Body of pancreas (tissue), 4 donors: ENCODE measurements at regions not wholly inside any gene's neighbourhood (a gene's known extent, or its start where the extent isn't known, plus 50 kb on each side); places are given as distances from the start of the nearest gene placed in this dataset.

Source experiments
- ATAC-seq: fragments of 150-250 bp; one replicate; pipeline ENCODE4 v1.9.1; 2016
- DNase-seq, 4 donors: peaks; one replicate each; pipeline ENCODE4 v3.0.0-alpha.2; 2019
- H3K27ac ChIP-seq, 4 donors: fragments of 200-600 bp; sonication (generic); 1 replicate in 3 of 4; 2 replicates in 1 of 4; pipeline versions ENCODE4 v1.5.1 to v1.6.1; 2016 to 2019; ENCODE audit warnings: mild to moderate bottlenecking in 1 of 4, mixed read lengths in 1 of 4, moderate library complexity in 1 of 4
- H3K27me3 ChIP-seq, 2 donors: fragments of 200-600 bp; sonication (generic); one replicate each; pipeline ENCODE4 v1.6.0; 2016; ENCODE audit warnings: mild to moderate bottlenecking in 1 of 2
- H3K36me3 ChIP-seq, 2 donors: fragments of 200-600 bp; sonication (generic); replicated peaks in 1 of 2; 2 replicates each; pipeline ENCODE4 v1.5.1; 2016; ENCODE audit warnings: low read depth in 2 of 2; ENCODE audit not compliant: insufficient read depth in 1 of 2
- H3K4me1 ChIP-seq: fragments of 200-600 bp; sonication (generic); one replicate; pipeline ENCODE4 v1.6.0; 2016
- H3K4me3 ChIP-seq, 2 donors: fragments of 200-600 bp; sonication (generic); 1 replicate in 1 of 2; 2 replicates in 1 of 2; pipeline ENCODE4 v1.5.1; 2016 to 2019
- H3K9me3 ChIP-seq, 3 donors: fragments of 200-600 bp; sonication (generic); 1 replicate in 2 of 3; 2 replicates in 1 of 3; pipeline ENCODE4 v1.5.1; 2016
- CTCF ChIP-seq, 7 experiments: fragments of 450-650 bp in 4 of 7; fragments of 200-600 bp in 3 of 7; sonication (generic) in 3 of 7; IDR thresholded peaks; one replicate each; pipeline ENCODE4 v1.5.1; 2016 to 2019; ENCODE audit warnings: antibody characterized with exemption in 7 of 7
- POLR2A ChIP-seq, 3 donors: fragments of 450-650 bp; IDR thresholded peaks; one replicate each; pipeline ENCODE4 v1.6.1; 2016; ENCODE audit warnings: antibody characterized with exemption in 3 of 3, mild to moderate bottlenecking in 2 of 3
- WGBS, 2 donors: methylation state at CpG; one replicate each; pipeline ENCODE4 v1.1.5; 2017; 5-methylcytosine and 5-hydroxymethylcytosine counted together
- intact Hi-C: fragments of 100-400 bp; cut with DNase I; formaldehyde crosslinking; loops from one replicate; pipeline ENCODE4 v1.15.1; 2023

GRCh38 chr5:119996128-119996527, 366.8 kb downstream of the FAM170A start:
- no peak for TF ChIP-seq CTCF (IDR thresholded peaks at IDR 0.05)
- no peak for TF ChIP-seq POLR2A (IDR thresholded peaks at IDR 0.05)
- no peak for ATAC-seq
- Histone ChIP-seq H3K27ac (no peak overlapping the region), H3K4me3 (no peak overlapping the region), H3K27me3 (no peaks in the 10 kb centered on the region), H3K36me3 (no peaks in the 10 kb centered on the region), H3K9me3 (no peaks in the 10 kb centered on the region), H3K4me1 (no peaks in the 10 kb centered on the region)
- 81 to 91% methylated on average over 2 of the region's 2 CpGs for WGBS, 2 donors
- intact Hi-C loops, result no loop called here
- no peak for DNase-seq

GRCh38 chr5:120007598-120007997, 378.2 kb downstream of the FAM170A start:
- 45 to 48% methylated on average over 4 of the region's 4 CpGs for WGBS, 2 donors
- no peaks in the 10 kb centered on the region for H3K36me3 ChIP-seq
- TF ChIP-seq CTCF (IDR thresholded peaks at IDR 0.05), result no peak
- no peak for ATAC-seq
- H3K27me3 ChIP-seq, result no peaks in the 10 kb centered on the region
- intact Hi-C loops, result no loop called here
- no peaks in the 10 kb centered on the region for H3K4me1 ChIP-seq
- H3K9me3 ChIP-seq, result no peaks in the 10 kb centered on the region
- no peak overlapping the region for H3K4me3 ChIP-seq
- H3K27ac ChIP-seq, result no peak overlapping the region
- DNase-seq, result no peak

- Histone ChIP-seq H3K4me1 (no peaks in the 10 kb centered on the region), H3K27me3 (no peaks in the 10 kb centered on the region), H3K36me3 (no peaks in the 10 kb centered on the region), H3K9me3 (no peaks in the 10 kb centered on the region), H3K4me3 (no peak overlapping the region), H3K27ac (no peak overlapping the region)
- DNase-seq (no peak), ATAC-seq (no peak)
- TF ChIP-seq CTCF (IDR thresholded peaks at IDR 0.05) (no peak), POLR2A (IDR thresholded peaks at IDR 0.05) (no peak)
- WGBS, 2 donors, result 59 to 70% methylated on average over 1 of the region's 1 CpG
- intact Hi-C loops, result no loop called here
Observed at GRCh38 chr5:120012431-120012830, 383.1 kb downstream of the FAM170A start.

- Histone ChIP-seq H3K4me1 (no peaks in the 10 kb centered on the region), H3K27ac (no peak overlapping the region), H3K4me3 (no peak overlapping the region), H3K27me3 (no peaks in the 10 kb centered on the region), H3K9me3 (no peaks in the 10 kb centered on the region), H3K36me3 (no peaks in the 10 kb centered on the region)
- no peak for DNase-seq
- 42 to 52% methylated on average over 3 of the region's 3 CpGs for WGBS, 2 donors
- intact Hi-C loops, result no loop called here
- no peak for ATAC-seq
- TF ChIP-seq POLR2A (IDR thresholded peaks at IDR 0.05) (no peak), CTCF (IDR thresholded peaks at IDR 0.05) (no peak)
Observed at GRCh38 chr5:120014535-120014934, 385.2 kb downstream of the FAM170A start.

GRCh38 chr5:120016717-120017382, 387.5 kb downstream of the FAM170A start:
- Histone ChIP-seq H3K9me3 (no peaks in the 10 kb centered on the region), H3K4me3 (no peak overlapping the region), H3K27me3 (no peaks in the 10 kb centered on the region), H3K27ac (no peak overlapping the region), H3K36me3 (no peaks in the 10 kb centered on the region), H3K4me1 (no peaks in the 10 kb centered on the region)
- ATAC-seq (no peak), DNase-seq (no peak)
- WGBS, 2 donors, result 60 to 62% methylated on average over 2 of the region's 2 CpGs
- intact Hi-C loops, result no loop called here
- TF ChIP-seq CTCF (IDR thresholded peaks at IDR 0.05) (no peak), POLR2A (IDR thresholded peaks at IDR 0.05) (no peak)
